ENCODE measurements at regions not wholly inside any gene's neighbourhood (a gene's known extent, or its start where the extent isn't known, plus 50 kb on each side); places are given as distances from the start of the nearest gene placed in this dataset.
"Not testable (repeated sequence)": the region's sequence is repeated elsewhere in the genome, so short reads cannot be mapped to it uniquely, and the experiment has no call there.

- ATAC-seq: no peak
- no peak for DNase-seq (ENCODE audit: missing footprints)
- intact Hi-C loops (cut with DNase I): no loop called here
These were observed 122.0 kb upstream of the SLC35G4 start for GRCh38 chr18:11487390-11487789.

GRCh38 chr18:11482271-11482670 lies 127.1 kb upstream of the SLC35G4 start:
- ATAC-seq (no peak), DNase-seq (ENCODE audit: missing footprints) (no peak)
- intact Hi-C loops (cut with DNase I): no loop called here

- DNase-seq (ENCODE audit: missing footprints) (no peak), ATAC-seq (no peak)
- intact Hi-C loops (cut with DNase I): no loop called here
These were observed 128.7 kb upstream of the SLC35G4 start for GRCh38 chr18:11480692-11481091.

- ATAC-seq; DNase-seq (ENCODE audit: missing footprints); intact Hi-C loops (cut with DNase I): not testable (repeated sequence)
These were observed 130.4 kb upstream of the SLC35G4 start for GRCh38 chr18:11479031-11479430.

GRCh38 chr18:11470941-11471340 lies 138.5 kb upstream of the SLC35G4 start:
- DNase-seq (ENCODE audit: missing footprints): peak; percentile 39
- intact Hi-C loops (cut with DNase I): no loop called here
- ATAC-seq: no peak

- DNase-seq (ENCODE audit: missing footprints) (no peak), ATAC-seq (no peak)
- intact Hi-C loops (cut with DNase I): no loop called here
These were observed 140.8 kb upstream of the SLC35G4 start for GRCh38 chr18:11468617-11469016.

GRCh38 chr18:11468120-11468519 lies 141.3 kb upstream of the SLC35G4 start:
- DNase-seq (ENCODE audit: missing footprints) (no peak), ATAC-seq (no peak)
- intact Hi-C loops (cut with DNase I): no loop called here

- DNase-seq (ENCODE audit: missing footprints): no peak
- intact Hi-C loops (cut with DNase I): no loop called here
- ATAC-seq: no peak
These were observed 141.8 kb upstream of the SLC35G4 start for GRCh38 chr18:11467611-11468010.

GRCh38 chr18:11464129-11464528 lies 145.3 kb upstream of the SLC35G4 start:
- intact Hi-C loops (cut with DNase I): no loop called here
- ATAC-seq (no peak), DNase-seq (ENCODE audit: missing footprints) (no peak)

GRCh38 chr18:11458447-11458846 lies 150.9 kb upstream of the SLC35G4 start:
- no peak for ATAC-seq
- intact Hi-C loops (cut with DNase I): no loop called here
- no peak for DNase-seq (ENCODE audit: missing footprints)

GRCh38 chr18:11457853-11458252 lies 151.5 kb upstream of the SLC35G4 start:
- not testable (repeated sequence) for ATAC-seq

GRCh38 chr18:11454040-11454439 lies 155.4 kb upstream of the SLC35G4 start:
- intact Hi-C loops (cut with DNase I): no loop called here
- DNase-seq (ENCODE audit: missing footprints): no peak
- ATAC-seq: no peak

More at GRCh38 chr18:11457853-11458252, 151.5 kb upstream of the SLC35G4 start:
- intact Hi-C loops (cut with DNase I); DNase-seq (ENCODE audit: missing footprints): not testable (repeated sequence)

GRCh38 chr18:11444169-11444568 lies 165.2 kb upstream of the SLC35G4 start:
- intact Hi-C loops (cut with DNase I): loop anchor here (1.0 kb wide), 1 partner anchor 20 kb away; no protein-coding TSS in a partner anchor
- ATAC-seq; DNase-seq (ENCODE audit: missing footprints): not testable (repeated sequence)

GRCh38 chr18:11437046-11437445 lies 172.3 kb upstream of the SLC35G4 start:
- DNase-seq (ENCODE audit: missing footprints) (no peak), ATAC-seq (no peak)
- intact Hi-C loops (cut with DNase I): no loop called here

GRCh38 chr18:11432360-11432811 lies 177.0 kb upstream of the SLC35G4 start:
- intact Hi-C loops (cut with DNase I): no loop called here
- ATAC-seq (no peak), DNase-seq (ENCODE audit: missing footprints) (no peak)

- DNase-seq (ENCODE audit: missing footprints) (no peak), ATAC-seq (no peak)
- intact Hi-C loops (cut with DNase I): no loop called here
These were observed 179.5 kb upstream of the SLC35G4 start for GRCh38 chr18:11429876-11430275.

GRCh38 chr18:11425211-11425610 lies 184.2 kb upstream of the SLC35G4 start:
- intact Hi-C loops (cut with DNase I): no loop called here
- DNase-seq (ENCODE audit: missing footprints) (no peak), ATAC-seq (no peak)

- DNase-seq (ENCODE audit: missing footprints) (no peak), ATAC-seq (no peak)
- intact Hi-C loops (cut with DNase I): no loop called here
These were observed 190.1 kb upstream of the SLC35G4 start for GRCh38 chr18:11419338-11419737.

- intact Hi-C loops (cut with DNase I): no loop called here
- no peak for DNase-seq (ENCODE audit: missing footprints)
- ATAC-seq: no peak
These were observed 196.6 kb upstream of the SLC35G4 start for GRCh38 chr18:11412811-11413210.

- DNase-seq (ENCODE audit: missing footprints): no peak
- intact Hi-C loops (cut with DNase I): no loop called here
- ATAC-seq: no peak
These were observed 198.3 kb upstream of the SLC35G4 start for GRCh38 chr18:11411048-11411447.

- ATAC-seq (no peak), DNase-seq (ENCODE audit: missing footprints) (no peak)
- intact Hi-C loops (cut with DNase I): loop anchor here (10.0 kb wide), 1 partner anchor 106 kb away; no protein-coding TSS in a partner anchor
These were observed 200.8 kb upstream of the SLC35G4 start for GRCh38 chr18:11408555-11409065.

Measured in Right ventricle myocardium inferior (tissue), 1 donor.